GM23248 (cell line): ENCODE measurements at regions not wholly inside any gene's neighbourhood (a gene's known extent, or its start where the extent isn't known, plus 50 kb on each side); places are given as distances from the start of the nearest gene placed in this dataset.

Experiments
- DNase-seq: peaks from one replicate; pipeline ENCODE4 v3.0.0-alpha.2; 2015
- H2AFZ ChIP-seq: fragments of 200-600 bp; sonication (generic); 2 replicates; pipeline ENCODE4 v1.6.1; 2016; ENCODE audit warnings: antibody characterized with exemption
- H3F3A ChIP-seq: fragments of 200-600 bp; sonication (generic); 2 replicates; pipeline ENCODE4 v1.6.1; 2016; ENCODE audit warnings: mild to moderate bottlenecking, antibody characterized with exemption, mixed run types; ENCODE audit not compliant: insufficient read depth
- H3K27ac ChIP-seq: fragments of 200-600 bp; sonication (generic); 2 replicates; pipeline ENCODE4 v1.5.1; 2016; ENCODE audit warnings: mild to moderate bottlenecking
- H3K27me3 ChIP-seq: fragments of 200-600 bp; sonication (generic); replicated peaks from 2 replicates; pipeline ENCODE4 v1.6.1; 2016; ENCODE audit warnings: mild to moderate bottlenecking; ENCODE audit not compliant: insufficient read depth
- H3K36me3 ChIP-seq: fragments of 200-600 bp; sonication (generic); 2 replicates; pipeline ENCODE4 v1.6.1; 2016; ENCODE audit warnings: low read depth, mild to moderate bottlenecking
- H3K4me1 ChIP-seq: fragments of 200-600 bp; sonication (generic); 2 replicates; pipeline ENCODE4 v1.6.1; 2016; ENCODE audit warnings: mild to moderate bottlenecking; ENCODE audit not compliant: insufficient read depth
- H3K4me2 ChIP-seq: fragments of 200-600 bp; sonication (generic); one replicate; pipeline ENCODE4 v1.6.1; 2016; ENCODE audit warnings: mild to moderate bottlenecking; ENCODE audit not compliant: unreplicated experiment
- H3K4me3 ChIP-seq: fragments of 200-600 bp; sonication (generic); 2 replicates; pipeline ENCODE4 v1.5.1; 2016; ENCODE audit warnings: mild to moderate bottlenecking
- H3K79me2 ChIP-seq: fragments of 200-600 bp; sonication (generic); 2 replicates; pipeline ENCODE4 v1.6.1; 2016; ENCODE audit warnings: mild to moderate bottlenecking; ENCODE audit not compliant: insufficient read depth
- H3K9ac ChIP-seq: fragments of 200-600 bp; sonication (generic); 2 replicates; pipeline ENCODE4 v1.6.1; 2016; ENCODE audit warnings: mild to moderate bottlenecking
- H3K9me2 ChIP-seq: fragments of 200-600 bp; sonication (generic); 2 replicates; pipeline ENCODE4 v1.6.1; 2016; ENCODE audit warnings: mixed run types, mild to moderate bottlenecking, moderate library complexity; ENCODE audit not compliant: insufficient read depth
- H3K9me3 ChIP-seq: fragments of 200-600 bp; sonication (generic); one replicate; pipeline ENCODE4 v1.6.1; 2017; ENCODE audit warnings: low read depth
- H4K20me1 ChIP-seq: fragments of 200-600 bp; sonication (generic); 2 replicates; pipeline ENCODE4 v1.6.0; 2016; ENCODE audit not compliant: insufficient read depth
- EZH2 ChIP-seq: fragments of 200-600 bp; sonication (generic); IDR thresholded peaks from 2 replicates; pipeline ENCODE4 v1.6.1; 2018; ENCODE audit warnings: antibody characterized with exemption, mild to moderate bottlenecking; ENCODE audit not compliant: insufficient read depth, poor library complexity, severe bottlenecking
- EZH2phosphoT487 ChIP-seq: fragments of 200-600 bp; sonication (generic); IDR thresholded peaks from 2 replicates; pipeline ENCODE4 v1.6.1; 2018; ENCODE audit warnings: antibody characterized with exemption, moderate library complexity, mild to moderate bottlenecking, low read depth; ENCODE audit not compliant: insufficient read depth
- WGBS, 2 experiments: methylation state at CpG; one replicate each; pipeline ENCODE4 v1.1.6; 2015 to 2017; ENCODE audit warnings: low lambda C conversion rate in 2 of 2, low coverage in 1 of 2; ENCODE audit errors: missing lambda C conversion rate in 2 of 2; 5-methylcytosine and 5-hydroxymethylcytosine counted together
- in situ Hi-C: fragments of 300-500 bp; cut with MboI; formaldehyde crosslinking; loops from 2 replicates; pipeline ENCODE4 v1.15.0; 2020

- H3K4me2 ChIP-seq: peak overlapping the region; percentile 34
- peaks cover 18% of the 10 kb centered on the region for H3K4me1 ChIP-seq
- DNase-seq: peak; percentile 95
- H4K20me1 ChIP-seq: no peaks in the 10 kb centered on the region
- H3K27me3 ChIP-seq: no peaks in the 10 kb centered on the region
- no peak for TF ChIP-seq EZH2
- 0 out of 2 replicates have a peak, but pooled peaks have one; percentile 71 for TF ChIP-seq EZH2phosphoT487
- peaks cover 15% of the 10 kb centered on the region for H3F3A ChIP-seq
- 1 to 2% methylated on average over 4 of the region's 4 CpGs for WGBS, 2 experiments
- H3K9ac ChIP-seq: peak overlapping the region; percentile 26; the same call in 1 of the 2 replicates
- no peaks in the 10 kb centered on the region for H3K9me2 ChIP-seq
- H3K79me2 ChIP-seq: no peaks in the 10 kb centered on the region
- no peaks in the 10 kb centered on the region for H3K9me3 ChIP-seq
- H2AFZ ChIP-seq: no peak overlapping the region
- H3K36me3 ChIP-seq: no peaks in the 10 kb centered on the region
- in situ Hi-C loops: no loop called here
- peak overlapping the region; percentile 32 for H3K4me3 ChIP-seq
- H3K27ac ChIP-seq: peak overlapping the region; percentile 66
Observed at GRCh38 chr18:22032392-22032961, 136.9 kb upstream of the GATA6 start.

- Histone ChIP-seq H2AFZ (no peak overlapping the region), H3K27ac (peak overlapping the region; percentile 36; the same call in 1 of the 2 replicates), H3K4me2 (no peak overlapping the region), H3K9me2 (no peaks in the 10 kb centered on the region), H3K4me1 (peaks cover 18% of the 10 kb centered on the region), H3F3A (peaks cover 15% of the 10 kb centered on the region), H4K20me1 (no peaks in the 10 kb centered on the region), H3K79me2 (no peaks in the 10 kb centered on the region), H3K9me3 (no peaks in the 10 kb centered on the region), H3K36me3 (no peaks in the 10 kb centered on the region), H3K4me3 (no peak overlapping the region), H3K9ac (no peak overlapping the region), H3K27me3 (no peaks in the 10 kb centered on the region)
- in situ Hi-C loops: no loop called here
- no peak for DNase-seq
- TF ChIP-seq EZH2: no peak
- TF ChIP-seq EZH2phosphoT487: no peak
- 68 to 69% methylated on average over 8 of the region's 8 CpGs for WGBS, 2 experiments
Observed at GRCh38 chr18:22033085-22033484, 136.3 kb upstream of the GATA6 start.

GRCh38 chr18:22034276-22034675 lies 135.1 kb upstream of the GATA6 start:
- H3K79me2 ChIP-seq: no peaks in the 10 kb centered on the region
- H3K9me3 ChIP-seq: no peaks in the 10 kb centered on the region
- TF ChIP-seq EZH2 (no peak), EZH2phosphoT487 (no peak)
- H4K20me1 ChIP-seq: no peaks in the 10 kb centered on the region
- no peak for DNase-seq
- H3F3A ChIP-seq: peaks cover 15% of the 10 kb centered on the region
- in situ Hi-C loops: no loop called here
- no peak overlapping the region for H2AFZ ChIP-seq
- H3K36me3 ChIP-seq: no peaks in the 10 kb centered on the region
- no peak overlapping the region for H3K4me2 ChIP-seq
- peaks cover 18% of the 10 kb centered on the region for H3K4me1 ChIP-seq
- no peak overlapping the region for H3K9ac ChIP-seq
- H3K9me2 ChIP-seq: no peaks in the 10 kb centered on the region
- WGBS, 2 experiments: 82 to 86% methylated on average over 6 of the region's 6 CpGs
- no peak overlapping the region for H3K27ac ChIP-seq
- peaks cover 6% of the 10 kb centered on the region; the same call in 1 of the 2 replicates for H3K27me3 ChIP-seq
- H3K4me3 ChIP-seq: no peak overlapping the region

GRCh38 chr18:22040533-22040932 lies 128.9 kb upstream of the GATA6 start:
- no peak overlapping the region for H3K4me3 ChIP-seq
- in situ Hi-C loops: no loop called here
- H3K4me1 ChIP-seq: no peaks in the 10 kb centered on the region
- no peak overlapping the region for H2AFZ ChIP-seq
- no peaks in the 10 kb centered on the region for H3K36me3 ChIP-seq
- no peak for DNase-seq
- H3K9me2 ChIP-seq: no peaks in the 10 kb centered on the region
- H3K27ac ChIP-seq: no peak overlapping the region
- no peak overlapping the region for H3K9ac ChIP-seq
- 52 to 61% methylated on average over 4 of the region's 4 CpGs for WGBS, 2 experiments
- TF ChIP-seq EZH2 (no peak), EZH2phosphoT487 (no peak)
- H3K79me2 ChIP-seq: no peaks in the 10 kb centered on the region
- H3F3A ChIP-seq: no peaks in the 10 kb centered on the region
- no peaks in the 10 kb centered on the region for H3K9me3 ChIP-seq
- H3K27me3 ChIP-seq: peaks cover 56% of the 10 kb centered on the region
- no peaks in the 10 kb centered on the region for H4K20me1 ChIP-seq
- no peak overlapping the region for H3K4me2 ChIP-seq

- TF ChIP-seq EZH2phosphoT487 (no peak), EZH2 (no peak)
- no peaks in the 10 kb centered on the region for H3K9me3 ChIP-seq
- H3K9ac ChIP-seq: no peak overlapping the region
- no peak for DNase-seq
- no peak overlapping the region for H3K27ac ChIP-seq
- H4K20me1 ChIP-seq: no peaks in the 10 kb centered on the region
- H3K36me3 ChIP-seq: no peaks in the 10 kb centered on the region
- peaks cover 81% of the 10 kb centered on the region for H3K27me3 ChIP-seq
- no peak overlapping the region for H3K4me2 ChIP-seq
- WGBS, 2 experiments: 5 to 7% methylated on average over 4 of the region's 4 CpGs
- H3K9me2 ChIP-seq: no peaks in the 10 kb centered on the region
- H3F3A ChIP-seq: no peaks in the 10 kb centered on the region
- no peaks in the 10 kb centered on the region for H3K79me2 ChIP-seq
- H3K4me1 ChIP-seq: no peaks in the 10 kb centered on the region
- no peak overlapping the region for H3K4me3 ChIP-seq
- no peak overlapping the region for H2AFZ ChIP-seq
- in situ Hi-C loops: no loop called here
Observed at GRCh38 chr18:22043837-22044236, 125.6 kb upstream of the GATA6 start.
